T-helper 1 cell treated with Interleukin-12 subunit alpha and Interleukin-12 subunit beta and Interleukin-4 antibody, amounts not matched to agents 30 μg/mL and 1 μg/mL, for 36 hours (primary cell): ENCODE measurements at regions not wholly inside any gene's neighbourhood (a gene's known extent, or its start where the extent isn't known, plus 50 kb on each side); places are given as distances from the start of the nearest gene placed in this dataset.
"Not testable (repeated sequence)": the region's sequence is repeated elsewhere in the genome, so short reads cannot be mapped to it uniquely, and the experiment has no call there.

Source experiments
- H3K27ac Mint-ChIP-seq: one replicate; pipeline ENCODE4 v1.8.0; 2021; ENCODE audit warnings: mild to moderate bottlenecking, mixed read lengths
- H3K27me3 Mint-ChIP-seq: one replicate; pipeline ENCODE4 v1.8.0; 2021; ENCODE audit warnings: low read depth, mixed read lengths
- H3K36me3 Mint-ChIP-seq: one replicate; pipeline ENCODE4 v1.8.0; 2021; ENCODE audit warnings: low read depth, mixed read lengths
- H3K4me1 Mint-ChIP-seq: one replicate; pipeline ENCODE4 v1.8.0; 2021; ENCODE audit warnings: low read depth, mixed read lengths
- H3K4me3 Mint-ChIP-seq: one replicate; pipeline ENCODE4 v1.8.0; 2021; ENCODE audit warnings: mild to moderate bottlenecking, moderate library complexity, mixed read lengths
- H3K9me3 Mint-ChIP-seq: one replicate; pipeline ENCODE4 v1.8.0; 2021; ENCODE audit warnings: mixed read lengths

- not testable (repeated sequence) for H3K4me3 Mint-ChIP-seq, H3K27ac Mint-ChIP-seq, H3K4me1 Mint-ChIP-seq, H3K27me3 Mint-ChIP-seq, H3K9me3 Mint-ChIP-seq, H3K36me3 Mint-ChIP-seq
These were observed 261.2 kb downstream of the RTP5 start for GRCh38 chr2:242130682-242131081.

- H3K4me3 Mint-ChIP-seq, H3K9me3 Mint-ChIP-seq, H3K36me3 Mint-ChIP-seq, H3K27me3 Mint-ChIP-seq, H3K4me1 Mint-ChIP-seq, H3K27ac Mint-ChIP-seq: not testable (repeated sequence)
These were observed 290.4 kb downstream of the RTP5 start for GRCh38 chr2:242159921-242160320.

GRCh38 chr2:242165115-242165514 is 295.6 kb downstream of the RTP5 start:
- H3K9me3 Mint-ChIP-seq, H3K27me3 Mint-ChIP-seq, H3K4me3 Mint-ChIP-seq, H3K27ac Mint-ChIP-seq, H3K36me3 Mint-ChIP-seq, H3K4me1 Mint-ChIP-seq: not testable (repeated sequence)

- not testable (repeated sequence) for H3K9me3 Mint-ChIP-seq, H3K27ac Mint-ChIP-seq, H3K4me1 Mint-ChIP-seq, H3K4me3 Mint-ChIP-seq, H3K36me3 Mint-ChIP-seq, H3K27me3 Mint-ChIP-seq
These were observed 301.8 kb downstream of the RTP5 start for GRCh38 chr2:242171290-242171689.
